Body of pancreas (tissue), 4 donors: ENCODE measurements at regions not wholly inside any gene's neighbourhood (a gene's known extent, or its start where the extent isn't known, plus 50 kb on each side); places are given as distances from the start of the nearest gene placed in this dataset.

Experiments used
- CTCF ChIP-seq, 7 experiments: fragments of 450-650 bp in 4 of 7; fragments of 200-600 bp in 3 of 7; sonication (generic) in 3 of 7; IDR thresholded peaks; one replicate each; pipeline ENCODE4 v1.5.1; 2016 to 2019; ENCODE audit warnings: antibody characterized with exemption in 7 of 7
- POLR2A ChIP-seq, 3 donors: fragments of 450-650 bp; IDR thresholded peaks; one replicate each; pipeline ENCODE4 v1.6.1; 2016; ENCODE audit warnings: antibody characterized with exemption in 3 of 3, mild to moderate bottlenecking in 2 of 3

GRCh38 chr14:101394374-101394773 lies 166.9 kb upstream of the DIO3 start:
- no peak for TF ChIP-seq CTCF (IDR thresholded peaks at IDR 0.05)
- no peak for TF ChIP-seq POLR2A (IDR thresholded peaks at IDR 0.05)
